ENCODE measurements at regions not wholly inside any gene's neighbourhood (a gene's known extent, or its start where the extent isn't known, plus 50 kb on each side); places are given as distances from the start of the nearest gene placed in this dataset.

DNA sequence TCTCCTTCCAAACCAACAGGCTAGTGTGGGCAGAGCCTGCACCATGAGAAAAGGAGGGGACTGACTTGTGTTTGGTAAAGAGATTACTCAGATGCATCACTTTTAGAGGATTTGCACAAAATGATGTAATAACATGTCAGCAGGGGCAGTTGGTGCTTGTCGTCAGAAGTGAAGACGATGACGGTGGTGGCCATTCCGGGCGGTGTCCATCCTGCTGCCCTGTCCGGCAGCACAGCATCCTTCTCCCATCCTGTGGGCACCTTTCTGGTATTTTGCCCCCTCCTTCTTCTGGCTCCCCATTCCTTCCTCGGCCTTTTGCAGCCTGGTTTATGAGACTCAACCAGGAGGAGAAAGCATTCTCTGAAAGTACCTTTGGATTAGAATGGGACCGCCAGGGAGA is 160.1 kb downstream of the TEX29 start:
- no peak overlapping the region for H3K27ac ChIP-seq
- TF ChIP-seq, protein P1, sequence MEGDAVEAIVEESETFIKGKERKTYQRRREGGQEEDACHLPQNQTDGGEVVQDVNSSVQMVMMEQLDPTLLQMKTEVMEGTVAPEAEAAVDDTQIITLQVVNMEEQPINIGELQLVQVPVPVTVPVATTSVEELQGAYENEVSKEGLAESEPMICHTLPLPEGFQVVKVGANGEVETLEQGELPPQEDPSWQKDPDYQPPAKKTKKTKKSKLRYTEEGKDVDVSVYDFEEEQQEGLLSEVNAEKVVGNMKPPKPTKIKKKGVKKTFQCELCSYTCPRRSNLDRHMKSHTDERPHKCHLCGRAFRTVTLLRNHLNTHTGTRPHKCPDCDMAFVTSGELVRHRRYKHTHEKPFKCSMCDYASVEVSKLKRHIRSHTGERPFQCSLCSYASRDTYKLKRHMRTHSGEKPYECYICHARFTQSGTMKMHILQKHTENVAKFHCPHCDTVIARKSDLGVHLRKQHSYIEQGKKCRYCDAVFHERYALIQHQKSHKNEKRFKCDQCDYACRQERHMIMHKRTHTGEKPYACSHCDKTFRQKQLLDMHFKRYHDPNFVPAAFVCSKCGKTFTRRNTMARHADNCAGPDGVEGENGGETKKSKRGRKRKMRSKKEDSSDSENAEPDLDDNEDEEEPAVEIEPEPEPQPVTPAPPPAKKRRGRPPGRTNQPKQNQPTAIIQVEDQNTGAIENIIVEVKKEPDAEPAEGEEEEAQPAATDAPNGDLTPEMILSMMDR (IDR thresholded peaks at IDR 0.05), result no peak
- no peak for TF ChIP-seq ZFX (IDR thresholded peaks at IDR 0.05; ENCODE audit: borderline replicate concordance)

DNA sequence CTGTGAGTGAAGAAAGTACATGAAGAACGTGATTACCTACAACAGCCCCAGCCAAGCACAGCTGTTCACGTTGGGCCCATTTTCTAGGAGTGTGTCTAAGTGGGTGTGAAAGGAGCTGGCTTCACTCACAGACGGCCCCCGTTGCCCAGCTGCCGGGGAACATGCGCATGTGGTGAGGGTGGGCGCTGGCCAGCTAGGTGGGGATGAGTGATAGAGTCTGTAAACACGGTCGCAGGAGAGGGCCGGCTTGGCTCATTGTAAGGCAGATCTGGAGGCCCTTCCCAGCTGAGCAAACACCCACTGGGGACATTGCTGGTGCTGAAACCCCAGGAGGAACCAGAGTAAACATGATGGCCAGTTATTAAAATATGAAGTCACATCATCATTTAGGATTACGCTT is 160.5 kb downstream of the TEX29 start:
- TF ChIP-seq ZFX (IDR thresholded peaks at IDR 0.05; ENCODE audit: borderline replicate concordance), result no peak
- TF ChIP-seq, protein P1 (IDR thresholded peaks at IDR 0.05), result no peak
- no peak overlapping the region for H3K27ac ChIP-seq

DNA sequence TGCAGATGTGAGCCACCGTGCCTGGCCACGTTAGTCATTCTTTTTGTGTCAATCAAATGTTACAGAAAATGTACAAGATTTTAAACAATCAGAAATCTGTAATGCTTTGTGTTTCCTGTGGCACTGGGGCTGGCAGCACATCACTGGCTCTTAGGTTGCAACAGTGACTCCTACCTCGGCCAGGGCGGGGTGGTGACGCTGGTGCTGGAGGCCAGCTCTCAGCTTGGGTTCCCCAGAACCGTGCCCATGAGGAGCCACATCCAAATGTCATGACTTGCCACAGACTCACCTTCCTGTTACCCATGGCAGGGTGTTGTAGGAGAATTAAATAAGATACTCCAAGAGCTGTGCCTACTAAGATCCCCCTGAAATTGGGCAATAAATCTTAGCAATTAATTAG is 161.7 kb downstream of the TEX29 start:
- no peak overlapping the region for H3K27ac ChIP-seq
- no peak for TF ChIP-seq ZFX (IDR thresholded peaks at IDR 0.05; ENCODE audit: borderline replicate concordance)
- TF ChIP-seq, protein P1 (IDR thresholded peaks at IDR 0.05), result no peak

DNA sequence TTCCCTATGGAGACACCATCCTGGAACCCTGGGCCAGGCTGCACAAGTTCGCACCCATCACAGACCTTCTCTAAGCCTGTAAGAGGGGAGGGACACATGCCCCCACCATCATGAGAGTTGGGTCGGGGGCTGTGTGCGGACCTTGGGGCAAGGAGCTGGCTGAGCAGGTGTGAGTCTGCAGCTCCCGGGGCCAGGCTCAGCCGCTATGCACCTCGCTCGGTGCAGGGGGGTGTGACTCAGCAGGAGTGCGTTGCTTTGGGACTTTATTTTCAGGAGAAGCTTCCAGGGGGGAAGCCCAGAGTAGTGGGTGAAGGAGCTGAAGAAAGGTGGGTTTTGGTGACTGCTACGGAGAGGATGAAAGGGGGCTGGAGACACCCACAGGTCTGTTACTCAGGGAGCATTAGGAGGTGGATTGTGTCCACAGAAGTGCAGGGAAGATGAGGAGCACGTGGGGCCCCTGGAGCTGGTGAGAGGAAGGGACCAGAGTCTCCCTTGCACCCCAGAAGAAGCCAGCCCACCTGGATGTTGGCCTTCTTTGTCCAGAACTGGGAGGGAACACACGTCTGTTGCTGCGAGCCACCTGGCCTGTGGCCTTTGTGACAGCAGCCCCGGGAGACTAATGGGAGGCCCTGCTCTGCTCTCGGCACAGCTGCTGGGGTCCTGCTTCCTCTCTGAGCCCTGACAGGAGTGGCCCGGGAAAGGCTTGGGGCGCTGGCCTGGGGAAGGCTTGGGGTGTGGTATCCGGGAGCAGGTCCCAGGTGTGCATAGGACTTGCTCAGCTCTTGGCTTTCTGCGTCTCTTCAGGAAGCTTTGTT is 162.6 kb downstream of the TEX29 start:
- H3K27ac ChIP-seq, result no peak overlapping the region
- TF ChIP-seq, protein P1 (IDR thresholded peaks at IDR 0.05), result no peak
- no peak for TF ChIP-seq ZFX (IDR thresholded peaks at IDR 0.05; ENCODE audit: borderline replicate concordance)

DNA sequence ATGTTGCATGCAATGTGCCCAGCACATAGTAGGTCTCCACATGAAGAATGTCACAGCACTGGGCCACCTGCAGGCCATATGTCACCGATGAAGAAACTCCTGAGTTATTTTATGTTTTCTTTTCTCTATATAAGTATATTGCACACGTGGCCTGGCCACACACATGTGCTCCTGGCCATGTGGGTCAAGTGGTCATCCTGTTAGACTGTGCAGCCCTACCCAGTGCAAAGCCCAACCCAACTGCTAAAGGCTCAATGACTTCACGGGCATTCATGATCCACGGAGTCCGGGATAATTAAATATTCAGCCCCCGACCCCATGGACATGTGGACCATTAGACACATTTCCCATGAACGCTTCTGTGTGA is 163.2 kb downstream of the TEX29 start:
- TF ChIP-seq, protein P1 (IDR thresholded peaks at IDR 0.05), result no peak
- no peak for TF ChIP-seq ZFX (IDR thresholded peaks at IDR 0.05; ENCODE audit: borderline replicate concordance)

DNA sequence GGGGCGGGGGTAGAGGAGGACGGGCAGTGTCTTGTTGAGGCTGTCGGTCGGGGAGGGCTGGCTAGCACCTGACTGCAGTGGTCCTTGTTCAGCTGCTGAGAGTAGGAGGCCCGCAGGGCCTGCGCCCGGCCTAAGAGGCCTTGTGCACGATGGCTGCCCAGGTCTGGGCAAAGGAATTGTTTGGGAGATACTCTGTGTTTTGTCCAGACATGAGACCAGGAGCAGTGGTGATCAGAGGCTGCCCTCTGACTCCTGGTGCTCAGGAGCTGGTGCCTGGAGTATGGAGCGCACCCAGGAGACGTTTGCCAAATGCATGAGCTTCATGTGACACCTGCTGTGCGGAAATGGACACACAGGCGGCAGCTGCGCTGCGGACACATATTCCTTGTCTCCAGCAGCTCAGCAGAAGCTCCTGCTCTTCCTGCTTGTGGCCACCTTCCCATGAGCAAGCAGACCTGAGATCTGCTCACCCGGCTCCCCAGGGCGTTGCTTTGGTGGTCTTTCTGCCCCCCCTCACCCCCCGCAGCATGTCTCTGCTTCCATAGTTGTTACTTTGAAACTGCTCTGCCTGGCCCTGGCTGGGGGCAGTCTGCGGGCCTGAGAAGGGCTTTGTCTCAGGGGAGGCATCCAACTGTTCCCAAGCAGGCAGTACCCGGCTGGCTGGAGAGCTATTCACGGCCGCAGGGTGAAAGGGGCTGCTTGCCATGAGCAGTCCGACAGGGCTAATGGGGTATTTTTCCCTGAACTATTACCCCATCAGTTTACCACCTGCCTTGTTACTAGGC is 163.9 kb downstream of the TEX29 start:
- no peak for TF ChIP-seq ZFX (IDR thresholded peaks at IDR 0.05; ENCODE audit: borderline replicate concordance)
- TF ChIP-seq, protein P1 (IDR thresholded peaks at IDR 0.05), result no peak
- H3K27ac ChIP-seq, result no peak overlapping the region

More for the DNA sequence above, 163.2 kb downstream of the TEX29 start:
- H3K27ac ChIP-seq, result no peak overlapping the region

DNA sequence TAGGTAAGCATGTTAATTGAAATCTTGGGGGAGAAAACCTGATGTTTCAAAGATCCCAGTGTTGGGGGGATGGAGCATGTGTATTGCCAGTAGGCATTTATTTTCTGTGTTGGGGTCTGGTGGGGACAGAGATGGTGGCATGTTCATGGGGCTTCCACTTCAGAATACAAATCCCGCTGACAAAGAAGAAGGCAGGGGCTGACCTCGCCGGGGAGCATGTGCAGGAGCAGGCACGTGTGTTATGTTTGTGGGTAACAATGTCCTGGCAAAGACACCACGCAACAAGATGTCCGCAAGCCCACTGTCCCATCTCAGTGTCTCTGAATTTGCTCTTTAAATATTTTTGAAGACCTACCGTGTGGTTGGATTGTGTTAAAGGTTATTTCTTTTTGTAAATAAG is 164.5 kb downstream of the TEX29 start:
- H3K27ac ChIP-seq, result no peak overlapping the region
- TF ChIP-seq, protein P1 (IDR thresholded peaks at IDR 0.05), result no peak
- no peak for TF ChIP-seq ZFX (IDR thresholded peaks at IDR 0.05; ENCODE audit: borderline replicate concordance)
